ENCODE measurements at regions not wholly inside any gene's neighbourhood (a gene's known extent, or its start where the extent isn't known, plus 50 kb on each side); places are given as distances from the start of the nearest gene placed in this dataset.

- RAD21 ChIA-PET (ENCODE audit: low non-redundant PET in 1 of 2, low total read pairs in 2 of 2, uncharacterized antibody in 2 of 2, unreplicated experiment in 2 of 2) = no interaction called here
- BruUV-seq (replicated peaks) = no TSS peak
- H4K20me1 ChIP-seq (ENCODE audit: insufficient read depth) = no peaks in the 10 kb centered on the region
Measured at GRCh38 chrX:120775959-120776358, 99.7 kb downstream of the CT47B1 start.

More at GRCh38 chrX:120775959-120776358, 99.7 kb downstream of the CT47B1 start:
- no peak overlapping the region for H3K9ac ChIP-seq (ENCODE audit: low read length)
- ATAC-seq (no peak), DNase-seq (ENCODE audit: low read depth, low spot score) (no peak)
- CTCF ChIA-PET = no interaction called here
- no peaks in the 10 kb centered on the region for H3K9me3 ChIP-seq (ENCODE audit: control insufficient read depth in 1 of 2, insufficient read depth in 1 of 2, low read depth in 1 of 2, low read length in 2 of 2)
- no peaks in the 10 kb centered on the region for H3K36me3 ChIP-seq (ENCODE audit: control insufficient read depth in 1 of 2, insufficient read depth in 2 of 2, low read length in 2 of 2)
- H3K4me1 ChIP-seq (ENCODE audit: control insufficient read depth in 1 of 2, insufficient read depth in 2 of 2, low read length in 2 of 2) = no peaks in the 10 kb centered on the region
- H3K27ac ChIP-seq (ENCODE audit: low read depth, low read length) = no peak overlapping the region
- intact Hi-C loops (cut with micrococcal nuclease) = no loop called here
- no peak overlapping the region for H3K4me2 ChIP-seq (ENCODE audit: low read length)
- POLR2A ChIA-PET = no interaction called here
- no peak for TF ChIP-seq CEBPB (IDR thresholded peaks at IDR 0.05; ENCODE audit: low read depth)
- TF ChIP-seq ELF1 (IDR thresholded peaks at IDR 0.05; ENCODE audit: borderline replicate concordance, low read depth) = no peak
- TF ChIP-seq CTCF (IDR thresholded peaks at IDR 0.05 in 2 of 3, conservative IDR thresholded peaks at IDR 0.05 in 1 of 3; ENCODE audit: borderline replicate concordance in 1 of 3, insufficient read depth in 1 of 3, low read depth in 2 of 3, low read length in 2 of 3) = no peak
- TF ChIP-seq JUND (IDR thresholded peaks at IDR 0.05) = no peak
- no peak for TF ChIP-seq SRF (IDR thresholded peaks at IDR 0.05; ENCODE audit: low read depth)
- TF ChIP-seq ATF3 (IDR thresholded peaks at IDR 0.05) = no peak
- TF ChIP-seq RAD21 (IDR thresholded peaks at IDR 0.05; ENCODE audit: low read depth) = no peak
- no peak for TF ChIP-seq YY1 (IDR thresholded peaks at IDR 0.05; ENCODE audit: extremely low read depth, insufficient replicate concordance, low read depth, low read length)
- no peak for TF ChIP-seq EGR1 (IDR thresholded peaks at IDR 0.05; ENCODE audit: low read depth)
- no peak for TF ChIP-seq POLR2A (IDR thresholded peaks at IDR 0.05; ENCODE audit: borderline replicate concordance, extremely low read depth, insufficient read depth, insufficient read length)
- no peak for TF ChIP-seq EZH2 (IDR thresholded peaks at IDR 0.05)
- no peak for TF ChIP-seq POLR2AphosphoS5 (IDR thresholded peaks at IDR 0.05; ENCODE audit: low read depth, low read length)
- TF ChIP-seq REST (IDR thresholded peaks at IDR 0.05; ENCODE audit: low read depth) = no peak
- no peak for TF ChIP-seq MAX (IDR thresholded peaks at IDR 0.05)
- H2AFZ ChIP-seq (ENCODE audit: low read depth, low read length, poor library complexity, severe bottlenecking) = no peak overlapping the region
- H3K27me3 ChIP-seq (ENCODE audit: insufficient read depth, low read length) = no peaks in the 10 kb centered on the region
- no peaks in the 10 kb centered on the region for H3K79me2 ChIP-seq (ENCODE audit: insufficient read depth, low read length)
- H3K9me2 ChIP-seq (ENCODE audit: insufficient read depth) = no peaks in the 10 kb centered on the region
- no peak overlapping the region for H3K4me3 ChIP-seq (replicated peaks in 1 of 2; ENCODE audit: low read depth in 1 of 2, low read length in 2 of 2)

Measured in HCT116 (cell line).